ENCODE measurements at regions not wholly inside any gene's neighbourhood (a gene's known extent, or its start where the extent isn't known, plus 50 kb on each side); places are given as distances from the start of the nearest gene placed in this dataset.
"Not testable (repeated sequence)": the region's sequence is repeated elsewhere in the genome, so short reads cannot be mapped to it uniquely, and the experiment has no call there.

- no peak for DNase-seq (ENCODE audit: extremely low read depth, low read depth)
Observed at GRCh38 chr5:40453689-40454088, 226.0 kb upstream of the PTGER4 start.

DNA sequence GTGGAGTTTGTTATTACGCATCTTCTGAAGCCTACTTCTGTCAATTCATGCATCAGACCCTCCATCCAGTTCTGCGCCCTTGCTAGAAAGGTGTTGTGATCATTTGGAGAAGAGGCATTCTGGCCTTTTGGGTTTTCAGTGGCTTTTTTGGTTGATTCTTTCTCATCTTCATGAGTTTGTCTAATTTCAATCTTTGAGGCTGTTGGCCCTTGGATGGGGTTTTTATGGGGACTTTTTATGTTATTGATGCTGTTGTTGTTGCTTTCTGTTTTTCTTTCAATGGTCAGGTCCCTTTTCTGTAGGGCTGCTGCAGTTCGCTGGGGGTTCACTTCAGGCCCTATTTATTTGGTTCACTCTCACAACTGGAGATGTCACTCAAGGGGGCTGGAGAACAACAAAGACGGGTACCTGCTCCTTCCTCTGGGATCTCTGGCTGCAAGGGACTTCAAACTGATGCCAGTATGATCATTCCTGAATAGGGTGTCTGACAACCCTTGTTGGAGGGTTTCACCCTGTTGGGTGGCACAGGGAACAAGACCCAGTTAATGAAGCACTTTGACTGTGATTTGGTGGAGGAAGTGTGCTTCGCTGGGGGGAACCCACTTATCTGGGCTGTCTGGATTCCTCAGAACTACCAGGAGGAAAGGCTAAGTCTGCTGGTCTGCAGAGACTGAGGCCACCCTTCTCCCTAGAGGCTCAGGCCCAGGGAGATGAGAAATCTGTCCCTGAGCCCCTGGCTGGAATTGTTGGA is 226.7 kb upstream of the PTGER4 start:
- DNase-seq (ENCODE audit: extremely low read depth, low read depth), result no peak

DNA sequence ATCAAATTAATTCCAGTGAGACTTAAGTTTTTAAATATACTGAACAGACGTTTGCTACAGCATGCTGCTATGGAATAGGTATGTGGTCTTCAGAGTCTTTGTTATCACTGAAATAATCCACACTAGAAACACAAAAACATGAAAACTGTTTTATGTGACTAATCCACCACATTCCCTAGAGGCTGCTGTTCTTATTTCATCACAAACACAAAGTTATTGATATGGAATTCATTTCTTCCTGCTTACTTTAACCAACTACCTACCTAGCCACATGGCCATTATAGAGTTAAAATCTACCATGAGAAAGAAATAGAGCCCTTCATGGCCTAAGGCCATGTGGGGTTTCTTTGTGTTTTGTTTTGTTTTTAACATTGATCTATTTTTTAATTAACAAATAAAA is 232.3 kb upstream of the PTGER4 start:
- no peak for DNase-seq (ENCODE audit: extremely low read depth, low read depth)

GRCh38 chr5:40446910-40447309 is 232.8 kb upstream of the PTGER4 start:
- DNase-seq (ENCODE audit: extremely low read depth, low read depth), result peak; percentile 53

- DNase-seq (ENCODE audit: extremely low read depth, low read depth), result no peak
Observed at GRCh38 chr5:40442346-40442745, 237.4 kb upstream of the PTGER4 start.

DNA sequence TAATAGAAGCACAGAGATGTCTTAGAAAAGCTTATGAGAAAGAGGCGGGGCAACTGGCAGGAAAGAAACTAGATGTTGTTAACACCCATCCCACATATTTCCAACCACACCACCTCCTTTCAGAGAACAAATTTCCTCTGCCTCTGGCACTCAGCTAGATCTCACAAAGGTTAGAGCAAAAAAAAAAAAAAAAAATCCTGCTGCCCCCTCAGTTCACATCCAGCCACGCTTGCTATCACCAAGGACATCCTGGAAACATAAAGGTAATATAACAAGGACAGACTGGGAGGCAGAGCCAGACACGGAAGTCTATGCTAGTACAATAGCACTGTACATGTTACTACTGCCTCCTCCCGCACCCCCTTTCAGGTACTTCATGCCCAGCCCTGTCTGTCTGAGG is 238.0 kb upstream of the PTGER4 start:
- no peak for DNase-seq (ENCODE audit: extremely low read depth, low read depth)

DNA sequence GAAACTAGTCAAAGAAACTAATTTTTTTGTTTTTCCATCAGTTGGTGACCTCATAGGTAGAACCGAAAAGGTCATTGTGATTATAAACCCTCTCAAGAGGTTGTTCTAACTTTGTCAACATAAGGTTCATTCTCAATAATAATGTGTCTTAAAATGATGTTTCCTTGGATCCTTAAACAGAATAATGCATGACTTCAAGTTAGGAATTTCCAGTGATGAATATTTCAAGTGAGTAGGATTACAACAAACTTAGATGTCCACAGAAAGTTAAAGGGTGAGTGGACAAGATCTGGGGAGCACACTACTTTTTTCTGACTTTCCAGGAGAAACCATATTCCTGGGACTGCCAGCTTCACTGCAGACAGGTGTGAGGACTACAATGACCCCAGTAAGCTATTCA is 239.0 kb upstream of the PTGER4 start:
- no peak for DNase-seq (ENCODE audit: extremely low read depth, low read depth)

DNA sequence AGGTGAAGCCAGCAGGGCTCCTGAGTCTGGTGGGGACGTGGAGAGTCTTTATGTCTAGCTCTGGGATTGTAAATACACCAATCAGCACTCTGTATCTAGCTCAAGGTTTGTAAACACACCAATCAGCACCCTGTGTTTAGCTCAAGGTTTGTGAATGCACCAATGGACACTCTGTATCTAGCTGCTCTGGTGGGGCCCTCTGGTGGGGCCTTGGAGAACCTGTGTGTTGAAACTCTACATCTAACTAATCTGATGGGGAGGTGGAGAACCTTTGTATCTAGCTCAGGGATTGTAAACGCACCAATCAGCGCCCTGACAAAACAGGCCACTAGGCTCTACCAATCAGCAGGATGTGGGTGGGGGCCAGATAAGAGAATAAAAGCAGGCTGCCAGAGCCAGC is 240.6 kb upstream of the PTGER4 start:
- DNase-seq (ENCODE audit: extremely low read depth, low read depth), result not testable (repeated sequence)

GRCh38 chr5:40438646-40439045 is 241.1 kb upstream of the PTGER4 start:
- not testable (repeated sequence) for DNase-seq (ENCODE audit: extremely low read depth, low read depth)

DNA sequence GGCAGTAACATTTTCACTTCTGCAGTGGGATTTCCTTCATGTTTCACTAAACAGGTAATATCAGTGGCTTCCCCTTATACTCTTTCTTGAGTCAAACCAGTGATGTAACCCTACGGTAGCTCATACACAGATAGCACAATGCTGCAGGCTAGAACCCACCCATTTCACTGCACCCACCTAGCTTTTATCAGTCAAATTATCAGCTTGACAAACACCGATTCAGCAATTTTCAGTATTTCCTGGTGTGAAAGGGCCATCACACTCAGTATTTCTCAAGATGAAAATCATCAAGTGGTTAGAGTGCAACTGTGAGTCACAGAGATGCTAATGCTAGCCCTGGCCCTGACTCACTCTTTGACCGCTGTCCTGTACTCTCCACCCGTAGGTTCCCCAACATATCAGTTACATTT is 242.3 kb upstream of the PTGER4 start:
- no peak for DNase-seq (ENCODE audit: extremely low read depth, low read depth)

DNA sequence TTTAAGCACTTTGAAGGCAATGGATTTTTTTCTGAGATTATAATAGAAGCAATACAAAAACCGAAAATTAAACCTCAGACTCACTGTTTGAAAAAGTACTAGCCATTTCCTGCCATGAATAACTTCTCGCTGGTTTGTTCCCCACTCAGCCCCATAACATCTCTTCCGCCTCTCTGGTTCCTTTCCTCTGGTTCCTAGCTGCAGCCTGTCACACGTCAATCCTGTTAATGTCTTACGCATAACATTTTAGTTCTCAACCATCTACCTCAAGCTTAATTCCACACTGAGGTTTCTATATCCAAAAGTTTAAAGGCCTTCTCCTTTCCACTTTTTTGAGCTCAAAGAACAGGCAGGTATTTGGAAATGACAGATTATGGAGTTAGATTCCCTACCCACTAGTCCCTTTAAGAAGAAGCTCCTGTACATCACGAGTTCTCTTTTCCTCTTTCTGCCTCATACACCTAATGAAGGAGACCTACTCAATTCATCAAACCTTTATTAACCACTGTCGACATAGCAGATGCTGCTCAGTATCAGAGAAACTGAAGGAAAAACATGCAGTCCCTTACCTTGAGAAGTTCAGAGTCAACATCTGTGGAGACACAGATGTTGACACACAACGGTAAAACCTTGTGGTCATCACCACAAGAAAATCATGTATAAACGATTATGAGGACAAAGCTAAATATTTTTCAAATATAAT is 243.0 kb upstream of the PTGER4 start:
- no peak for DNase-seq (ENCODE audit: extremely low read depth, low read depth)

- not testable (repeated sequence) for DNase-seq (ENCODE audit: extremely low read depth, low read depth)
Observed at GRCh38 chr5:40435706-40436105, 244.0 kb upstream of the PTGER4 start.

DNA sequence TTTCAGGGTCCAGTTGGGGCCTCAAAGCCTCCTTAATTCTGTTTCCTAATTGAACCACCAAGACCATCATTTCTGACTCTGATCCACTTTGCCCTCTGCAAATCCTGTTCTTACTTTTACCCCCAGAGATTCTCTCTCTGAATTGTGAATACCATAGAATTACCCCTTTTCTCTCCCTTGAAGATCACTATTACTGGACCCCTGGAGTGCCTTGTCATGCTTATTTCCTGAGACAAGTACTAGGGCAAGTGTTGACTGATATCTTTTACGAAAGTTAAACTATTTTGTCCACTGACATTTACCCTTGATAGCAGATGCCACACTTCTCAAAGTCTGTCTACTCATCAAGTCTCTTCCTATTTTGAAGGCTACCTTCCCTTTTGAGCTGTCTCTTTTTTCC is 246.9 kb upstream of the PTGER4 start:
- no peak for DNase-seq (ENCODE audit: extremely low read depth, low read depth)

DNA sequence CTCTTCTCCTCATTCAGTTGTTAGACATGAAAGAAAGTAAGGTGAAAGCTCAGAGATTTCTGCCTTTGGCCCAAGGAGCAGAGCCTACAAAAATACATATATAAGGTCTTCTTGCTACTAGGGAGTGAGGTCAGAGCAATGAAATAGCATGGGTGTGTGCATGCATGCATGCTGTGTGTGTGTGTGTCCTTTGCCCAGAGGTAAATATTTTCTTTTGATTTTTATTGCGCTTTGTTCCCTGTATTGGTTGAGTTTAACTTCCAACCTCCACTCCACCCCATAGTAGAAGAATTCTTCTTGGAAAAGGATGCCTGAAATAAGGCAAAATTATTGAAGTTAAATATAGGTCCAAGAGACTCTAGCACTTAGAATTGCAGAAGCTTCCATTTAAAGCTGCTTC is 248.0 kb upstream of the PTGER4 start:
- no peak for DNase-seq (ENCODE audit: extremely low read depth, low read depth)

DNA sequence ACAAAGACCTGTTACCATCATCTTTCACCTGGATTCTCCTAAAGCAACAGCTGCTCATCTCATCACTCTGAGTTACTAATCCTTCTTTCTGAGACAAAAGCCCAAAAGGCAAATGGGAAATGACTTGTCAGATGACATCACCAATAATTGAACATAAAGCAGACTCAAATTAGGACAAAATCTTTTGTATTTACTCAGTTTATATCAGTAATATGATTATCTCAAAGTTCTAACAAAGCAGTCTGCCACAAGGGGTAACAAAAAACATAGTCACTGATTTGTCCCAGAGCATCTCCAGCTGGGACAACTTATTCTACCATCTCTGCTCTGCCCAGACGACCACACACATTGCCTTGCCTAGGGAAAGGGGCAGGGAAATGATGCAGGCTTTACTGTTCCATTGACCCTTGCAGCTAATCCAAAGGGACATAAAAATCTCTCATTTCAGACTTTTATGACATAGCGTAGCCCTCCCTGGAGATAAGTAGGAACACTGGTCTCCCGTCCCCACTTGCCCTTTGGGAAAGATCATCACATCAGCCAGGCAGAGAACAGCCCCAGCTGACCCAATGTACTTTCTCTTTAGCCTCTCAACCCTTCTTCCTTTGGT is 249.5 kb upstream of the PTGER4 start:
- DNase-seq (ENCODE audit: extremely low read depth, low read depth), result no peak

- DNase-seq (ENCODE audit: extremely low read depth, low read depth), result no peak
Observed at GRCh38 chr5:40429258-40430100, 250.2 kb upstream of the PTGER4 start.

GRCh38 chr5:40428815-40429214 is 250.9 kb upstream of the PTGER4 start:
- no peak for DNase-seq (ENCODE audit: extremely low read depth, low read depth)

- no peak for DNase-seq (ENCODE audit: extremely low read depth, low read depth)
Observed at GRCh38 chr5:40428126-40428525, 251.6 kb upstream of the PTGER4 start.

DNA sequence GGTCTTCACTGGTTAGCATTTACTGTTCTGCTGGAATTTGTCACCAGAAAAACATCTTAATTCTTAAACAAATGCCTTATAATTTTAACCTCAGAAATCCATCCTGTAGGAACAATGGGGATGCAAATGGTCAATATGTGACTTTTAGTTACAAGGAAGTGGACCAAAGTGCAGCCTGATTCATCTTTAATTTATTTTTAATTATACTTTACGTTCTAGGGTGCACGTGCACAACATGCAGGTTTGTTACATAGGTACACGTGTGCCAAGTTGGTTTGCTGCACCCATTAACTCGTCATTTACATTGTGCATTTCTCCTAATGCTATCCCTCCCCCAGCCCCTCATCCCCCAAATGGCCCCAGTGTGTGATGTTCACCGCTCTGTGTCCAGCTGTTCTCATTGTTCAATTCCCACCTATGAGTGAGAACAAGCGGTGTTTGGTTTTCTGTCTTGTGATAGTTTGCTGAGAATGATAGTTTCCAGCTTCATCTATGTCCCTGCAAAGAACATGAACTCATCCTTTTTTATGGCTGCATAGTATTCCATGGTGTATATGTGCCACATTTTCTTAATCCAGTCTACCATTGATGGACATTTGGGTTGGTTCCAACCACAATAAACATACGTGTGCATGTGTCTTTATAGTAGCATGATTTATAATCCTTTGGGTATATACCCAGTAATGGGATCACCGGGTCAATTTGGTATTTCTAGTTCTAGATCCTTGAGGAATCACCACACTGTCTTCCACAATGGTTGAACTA is 262.5 kb upstream of the PTGER4 start:
- DNase-seq (ENCODE audit: extremely low read depth, low read depth), result not testable (repeated sequence)

DNA sequence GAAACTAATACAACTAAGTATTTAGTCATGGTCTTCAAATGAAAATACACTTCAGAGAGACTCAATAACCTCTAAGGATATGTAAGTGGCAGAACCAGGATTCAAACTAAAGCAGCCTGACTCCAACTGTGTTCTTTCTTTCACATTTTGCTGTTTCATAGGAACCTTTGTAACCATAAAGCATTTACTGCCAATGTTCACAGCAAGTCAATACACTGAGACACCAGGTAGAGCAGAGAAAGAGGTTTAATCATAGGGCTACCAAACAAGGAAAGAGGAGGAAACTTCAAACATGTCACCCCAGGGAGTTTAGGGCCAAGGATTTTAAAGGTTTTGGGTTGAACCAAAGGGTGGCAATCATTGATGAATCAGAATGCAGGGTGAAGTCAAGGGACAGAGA is 263.1 kb upstream of the PTGER4 start:
- no peak for DNase-seq (ENCODE audit: extremely low read depth, low read depth)

Measured in NCI-H460 (cell line).